A549 (cell line): ENCODE measurements at regions not wholly inside any gene's neighbourhood (a gene's known extent, or its start where the extent isn't known, plus 50 kb on each side); places are given as distances from the start of the nearest gene placed in this dataset.

Source experiments
- ATAC-seq, 2 experiments: fragments of 200-7000 bp in 1 of 2; fragments of >200 bp in 1 of 2; cut with Nextera tagmentation in 1 of 2; cut with Tn5 transposase in 1 of 2; 3 replicates each; pipeline versions ENCODE4 v1.8.0 to v1.9.1; 2018 to 2020; ENCODE audit warnings: mild to moderate bottlenecking in 1 of 2, moderate library complexity in 1 of 2
- CTCF ChIA-PET: fragments of 300-600 bp; sonication (Branson Sonifier 250); formaldehyde crosslinking; extraction: SDS; loops from one replicate; lab custom pipeline; 2021; ENCODE audit warnings: antibody characterized with exemption, inconsistent platforms; lab: Yijun Ruan, JAX
- POLR2A ChIA-PET: fragments of 350-600 bp; formaldehyde crosslinking; extraction: SDS; loops from one replicate; lab custom pipeline; 2021; ENCODE audit warnings: antibody characterized with exemption, inconsistent platforms; lab: Yijun Ruan, JAX
- DNase-seq, 2 experiments: peaks; one replicate each; pipeline versions ENCODE4 v3.0.0 to v3.0.0-alpha.2; 2011 to 2016; ENCODE audit warnings: low read depth in 1 of 2, low spot score in 1 of 2
- FAIRE-seq: peaks from 2 replicates; lab custom pipeline; 2011; peaks lifted over from hg19 to GRCh38; lab: Jason Lieb, UNC
- H3K27ac ChIP-seq, 2 experiments: fragments of >200 bp; sonication (Bioruptor Twin); formaldehyde crosslinking; 3 replicates each; pipeline ENCODE4 v1.5.1; 2016 to 2017
- H3K4me1 ChIP-seq: fragments of >200 bp; sonication (Bioruptor Twin); formaldehyde crosslinking; 3 replicates; pipeline ENCODE4 v1.6.1; 2016
- H3K4me2 ChIP-seq: fragments of >200 bp; sonication (Bioruptor Twin); formaldehyde crosslinking; 3 replicates; pipeline ENCODE4 v1.6.1; 2016
- H3K4me3 ChIP-seq: fragments of >200 bp; sonication (Bioruptor Twin); formaldehyde crosslinking; 3 replicates; pipeline ENCODE4 v1.5.1; 2016
- H3K9me3 ChIP-seq: fragments of >200 bp; sonication (Bioruptor Twin); formaldehyde crosslinking; 3 replicates; pipeline ENCODE4 v1.6.1; 2016
- BCL3 ChIP-seq: fragments of >200 bp; sonication (Bioruptor Twin); formaldehyde crosslinking; IDR thresholded peaks from 3 replicates; pipeline ENCODE4 v1.6.1; 2016
- CBX2 ChIP-seq: fragments of 200-600 bp; sonication (generic); IDR thresholded peaks from 2 replicates; pipeline ENCODE4 v1.6.1; 2016; ENCODE audit warnings: low read depth, mild to moderate bottlenecking, borderline replicate concordance
- CHD4 ChIP-seq: fragments of 200-600 bp; sonication (generic); IDR thresholded peaks from 2 replicates; pipeline ENCODE4 v1.6.1; 2016; ENCODE audit warnings: antibody characterized with exemption, mild to moderate bottlenecking, borderline replicate concordance
- FOSL2 ChIP-seq, 2 experiments: fragments of 450-650 bp in 1 of 2; fragments of >200 bp in 1 of 2; sonication (Bioruptor Twin) in 1 of 2; formaldehyde crosslinking; IDR thresholded peaks; 2 replicates each; pipeline versions ENCODE4 v1.5.0 to v1.6.1; 2016 to 2020; ENCODE audit warnings: mild to moderate bottlenecking in 1 of 2, moderate library complexity in 1 of 2
- HOXB5 ChIP-seq: fragments of 250-450 bp; sonication (Bioruptor Pico); IDR thresholded peaks from 2 replicates; pipeline ENCODE4 v1.5.0; 2020; ENCODE audit warnings: mild to moderate bottlenecking, moderate library complexity
- KDM1A ChIP-seq: fragments of 200-600 bp; sonication (generic); IDR thresholded peaks from 2 replicates; pipeline ENCODE4 v1.6.1; 2016; ENCODE audit warnings: low read depth, mild to moderate bottlenecking
- MAFK ChIP-seq: fragments of 450-650 bp; IDR thresholded peaks from 2 replicates; pipeline ENCODE4 v1.6.1; 2014; ENCODE audit not compliant: partially characterized antibody
- MAZ ChIP-seq: fragments of 150-350 bp; IDR thresholded peaks from 2 replicates; pipeline ENCODE4 v1.6.1; 2014; ENCODE audit warnings: antibody characterized with exemption, low read depth, low read length, borderline replicate concordance
- NR3C1 ChIP-seq: fragments of >200 bp; sonication (Bioruptor Twin); formaldehyde crosslinking; IDR thresholded peaks from 3 replicates; pipeline ENCODE4 v1.6.1; 2017
- PBX3 ChIP-seq: IDR thresholded peaks from 2 replicates; pipeline ENCODE4 v1.6.1; 2012
- RAD21 ChIP-seq, 2 experiments: fragments of >200 bp in 1 of 2; sonication (Bioruptor Twin) in 1 of 2; formaldehyde crosslinking in 1 of 2; IDR thresholded peaks in 1 of 2; conservative IDR thresholded peaks in 1 of 2; 2 replicates in 1 of 2; 3 replicates in 1 of 2; pipeline ENCODE4 v1.6.1; 2012 to 2018; ENCODE audit warnings: inconsistent platforms in 1 of 2
- RARB ChIP-seq: fragments of 250-450 bp; sonication (Bioruptor Pico); IDR thresholded peaks from 2 replicates; pipeline ENCODE4 v1.8.0; 2021; ENCODE audit warnings: mild to moderate bottlenecking, moderate library complexity
- RCOR1 ChIP-seq: fragments of 150-350 bp; IDR thresholded peaks from 2 replicates; pipeline ENCODE4 v1.6.1; 2014; ENCODE audit warnings: antibody characterized with exemption, low read length, low read depth
- RFX5 ChIP-seq: fragments of 450-650 bp; IDR thresholded peaks from 2 replicates; pipeline ENCODE4 v1.7.1; 2014; ENCODE audit warnings: antibody characterized with exemption, mild to moderate bottlenecking, moderate library complexity
- TP53 ChIP-seq: fragments of 250-450 bp; sonication (Bioruptor Pico); IDR thresholded peaks from 2 replicates; pipeline ENCODE4 v1.5.0; 2021; ENCODE audit warnings: mild to moderate bottlenecking, moderate library complexity
- ZC3H11A ChIP-seq: fragments of 450-650 bp; IDR thresholded peaks from 2 replicates; pipeline ENCODE4 v1.6.1; 2014; ENCODE audit warnings: antibody characterized with exemption, mild to moderate bottlenecking
- ZSCAN20 ChIP-seq: fragments of 250-450 bp; sonication (Bioruptor Pico); IDR thresholded peaks from 2 replicates; pipeline ENCODE4 v1.8.0; 2022; ENCODE audit warnings: mild to moderate bottlenecking, moderate library complexity
- WGBS: methylation state at CpG from one replicate; pipeline ENCODE4 v1.1.6; 2017; ENCODE audit errors: missing lambda C conversion rate; 5-methylcytosine and 5-hydroxymethylcytosine counted together

- ChIA-PET POLR2A (no interaction called here), CTCF (interaction anchor here (0.7 to 1.2 kb wide), 2 partner anchors 7 to 22 kb away, joined by 3 to 6 read pairs; no protein-coding TSS in a partner anchor)
- TF ChIP-seq RAD21 (conservative IDR thresholded peaks at IDR 0.05 in 1 of 2, IDR thresholded peaks at IDR 0.05 in 1 of 2): no peak
- TF ChIP-seq FOSL2 (IDR thresholded peaks at IDR 0.05): no peak
- TF ChIP-seq FOSL2 (CRISPR knock-in tag; IDR thresholded peaks at IDR 0.05): peak; percentile 30; the same call in 1 of the 2 replicates
- TF ChIP-seq NR3C1: no peak
- DNase-seq (no peak), ATAC-seq (no peak), FAIRE-seq (no peak)
- H3K4me2 ChIP-seq: peak overlapping the region; percentile 13; the same call in 1 of the 3 replicates
- no peak overlapping the region for H3K4me3 ChIP-seq
- H3K27ac ChIP-seq: peak overlapping the region; percentile 59; a peak in 5 of 6 replicates
- peaks cover 28% of the 10 kb centered on the region for H3K4me1 ChIP-seq
- 71% methylated on average over 4 of the region's 4 CpGs for WGBS
- H3K9me3 ChIP-seq: 0 out of 3 replicates have a peak, but pooled peaks cover 4% of the 10 kb centered on the region
Measured at GRCh38 chr17:14744761-14745473, 444.0 kb downstream of the HS3ST3B1 start.

GRCh38 chr17:14741491-14741890, 440.6 kb downstream of the HS3ST3B1 start:
- DNase-seq (peak; percentile 33 to 42), FAIRE-seq (peak; percentile 73), ATAC-seq (no peak)
- Histone ChIP-seq H3K27ac (peak overlapping the region; percentile 87 to 90), H3K4me1 (peaks cover 56% of the 10 kb centered on the region), H3K9me3 (0 out of 3 replicates have a peak, but pooled peaks cover 4% of the 10 kb centered on the region), H3K4me2 (peak overlapping the region; percentile 35), H3K4me3 (no peak overlapping the region)
- TF ChIP-seq TP53 (no peak), ZSCAN20 (no peak), RCOR1 (no peak), FOSL2 (IDR thresholded peaks at IDR 0.05) (no peak), FOSL2 (CRISPR knock-in tag; IDR thresholded peaks at IDR 0.05) (no peak), MAFK (peak; percentile 81), ZC3H11A (no peak), NR3C1 (no peak), HOXB5 (CRISPR knock-in tag) (no peak), RFX5 (no peak)
- CTCF ChIA-PET: no interaction called here
- 49% methylated on average over 8 of the region's 8 CpGs for WGBS
- POLR2A ChIA-PET: no interaction called here

- peaks cover 53% of the 10 kb centered on the region for H3K4me1 ChIP-seq
- ATAC-seq (no peak), DNase-seq (no peak), FAIRE-seq (no peak)
- TF ChIP-seq ZC3H11A (no peak), BCL3 (no peak), RARB (CRISPR knock-in tag) (no peak), RCOR1 (no peak), NR3C1 (no peak), MAZ (no peak), CHD4 (no peak), CBX2 (no peak), KDM1A (no peak), HOXB5 (CRISPR knock-in tag) (no peak), PBX3 (no peak)
- 88% methylated on average over 8 of the region's 8 CpGs for WGBS
- 0 out of 3 replicates have a peak, but pooled peaks cover 4% of the 10 kb centered on the region for H3K9me3 ChIP-seq
- ChIA-PET CTCF (interaction anchor here (0.6 kb wide), 1 partner anchor 104 kb away, joined by 3 read pairs; no protein-coding TSS in a partner anchor), POLR2A (no interaction called here)
- peak overlapping the region; percentile 87 to 90 for H3K27ac ChIP-seq
- peak overlapping the region; percentile 80; the same call in 2 of the 3 replicates for H3K4me2 ChIP-seq
- H3K4me3 ChIP-seq: no peak overlapping the region
Measured at GRCh38 chr17:14739656-14740431, 439.0 kb downstream of the HS3ST3B1 start.
